ENCODE measurements at regions not wholly inside any gene's neighbourhood (a gene's known extent, or its start where the extent isn't known, plus 50 kb on each side); places are given as distances from the start of the nearest gene placed in this dataset.

DNA sequence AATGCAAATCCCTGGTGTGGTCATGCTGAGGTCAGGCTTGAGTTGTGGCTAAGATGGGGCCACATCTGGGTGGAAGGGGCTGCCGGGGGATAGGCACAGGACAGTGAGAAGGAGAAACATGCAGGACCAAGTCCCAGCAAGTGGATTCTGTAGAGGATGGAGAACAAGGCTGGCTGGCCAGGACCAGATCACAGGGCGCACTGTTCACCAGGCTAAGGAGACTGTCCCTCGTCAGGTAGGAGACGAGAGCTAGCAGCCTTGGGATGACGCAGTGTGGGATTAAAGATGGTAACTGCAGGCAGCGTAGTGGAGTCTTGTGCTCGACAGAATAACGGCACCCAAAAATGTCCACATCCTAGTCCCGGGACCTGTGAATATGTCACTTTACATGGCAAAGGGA, 336.1 kb downstream of the BCL11B start:
- no peaks in the 10 kb centered on the region for H3K79me2 ChIP-seq

DNA sequence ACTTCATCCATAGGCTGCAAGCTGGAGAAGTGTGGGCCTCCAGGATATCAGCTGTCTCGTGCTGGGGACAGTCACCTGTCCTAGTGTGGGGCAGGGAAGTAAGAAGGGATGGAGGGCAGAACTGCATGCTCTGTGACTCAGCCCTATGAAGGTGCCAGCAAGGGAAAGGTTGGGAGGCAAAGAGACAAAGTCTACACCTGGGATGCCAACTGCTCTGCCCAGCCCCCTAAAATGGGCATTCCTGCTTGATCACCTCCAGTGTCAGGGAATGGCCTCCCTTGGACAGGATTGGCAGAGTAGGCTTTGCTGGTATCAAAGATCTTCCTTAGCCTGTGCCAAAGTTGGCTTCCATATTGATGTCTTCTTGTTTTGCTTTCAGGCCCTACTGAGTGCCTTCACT, 335.0 kb downstream of the BCL11B start:
- 88% methylated on average over 1 of the region's 1 CpG for WGBS (ENCODE audit: low lambda C conversion rate, missing lambda C conversion rate)
- H3K9me2 ChIP-seq (replicated peaks; ENCODE audit: insufficient read depth), result no peaks in the 10 kb centered on the region
- no peaks in the 10 kb centered on the region for H3K9me3 ChIP-seq (ENCODE audit: low read depth)
- H3K4me3 ChIP-seq, result no peak overlapping the region
- no peaks in the 10 kb centered on the region for H3K4me1 ChIP-seq (ENCODE audit: insufficient read depth)
- H3K4me2 ChIP-seq, result no peak overlapping the region
- no peak for TF ChIP-seq CTCF (IDR thresholded peaks at IDR 0.05; ENCODE audit: poor library complexity)
- no peak for TF ChIP-seq EZH2phosphoT487 (IDR thresholded peaks at IDR 0.05; ENCODE audit: low read depth, severe bottlenecking, unreplicated experiment)
- TF ChIP-seq EZH2 (IDR thresholded peaks at IDR 0.05; ENCODE audit: borderline replicate concordance), result no peak
- no peak overlapping the region for H3K27ac ChIP-seq
- no peaks in the 10 kb centered on the region for H3K79me2 ChIP-seq
- no peak overlapping the region for H2AFZ ChIP-seq
- DNase-seq (ENCODE audit: low spot score), result no peak
- no peaks in the 10 kb centered on the region for H3K36me3 ChIP-seq (replicated peaks; ENCODE audit: insufficient read depth, low read depth)
- H3K27me3 ChIP-seq, result no peaks in the 10 kb centered on the region
- no peaks in the 10 kb centered on the region for H4K20me1 ChIP-seq (ENCODE audit: insufficient read depth, poor library complexity, severe bottlenecking)

More for the DNA sequence above, 336.1 kb downstream of the BCL11B start:
- DNase-seq (ENCODE audit: low spot score), result no peak
- no peaks in the 10 kb centered on the region for H3K36me3 ChIP-seq (replicated peaks; ENCODE audit: insufficient read depth, low read depth)
- no peaks in the 10 kb centered on the region for H3K9me3 ChIP-seq (ENCODE audit: low read depth)
- no peaks in the 10 kb centered on the region for H3K4me1 ChIP-seq (ENCODE audit: insufficient read depth)
- H3K4me2 ChIP-seq, result no peak overlapping the region
- H4K20me1 ChIP-seq (ENCODE audit: insufficient read depth, poor library complexity, severe bottlenecking), result no peaks in the 10 kb centered on the region
- no peaks in the 10 kb centered on the region for H3K9me2 ChIP-seq (replicated peaks; ENCODE audit: insufficient read depth)
- no peak overlapping the region for H2AFZ ChIP-seq
- H3K27ac ChIP-seq, result no peak overlapping the region
- H3K4me3 ChIP-seq, result no peak overlapping the region
- 97% methylated on average over 9 of the region's 9 CpGs for WGBS (ENCODE audit: low lambda C conversion rate, missing lambda C conversion rate)
- TF ChIP-seq CTCF (IDR thresholded peaks at IDR 0.05; ENCODE audit: poor library complexity), result no peak
- no peak for TF ChIP-seq EZH2phosphoT487 (IDR thresholded peaks at IDR 0.05; ENCODE audit: low read depth, severe bottlenecking, unreplicated experiment)
- TF ChIP-seq EZH2 (IDR thresholded peaks at IDR 0.05; ENCODE audit: borderline replicate concordance), result no peak
- H3K27me3 ChIP-seq, result no peaks in the 10 kb centered on the region

DNA sequence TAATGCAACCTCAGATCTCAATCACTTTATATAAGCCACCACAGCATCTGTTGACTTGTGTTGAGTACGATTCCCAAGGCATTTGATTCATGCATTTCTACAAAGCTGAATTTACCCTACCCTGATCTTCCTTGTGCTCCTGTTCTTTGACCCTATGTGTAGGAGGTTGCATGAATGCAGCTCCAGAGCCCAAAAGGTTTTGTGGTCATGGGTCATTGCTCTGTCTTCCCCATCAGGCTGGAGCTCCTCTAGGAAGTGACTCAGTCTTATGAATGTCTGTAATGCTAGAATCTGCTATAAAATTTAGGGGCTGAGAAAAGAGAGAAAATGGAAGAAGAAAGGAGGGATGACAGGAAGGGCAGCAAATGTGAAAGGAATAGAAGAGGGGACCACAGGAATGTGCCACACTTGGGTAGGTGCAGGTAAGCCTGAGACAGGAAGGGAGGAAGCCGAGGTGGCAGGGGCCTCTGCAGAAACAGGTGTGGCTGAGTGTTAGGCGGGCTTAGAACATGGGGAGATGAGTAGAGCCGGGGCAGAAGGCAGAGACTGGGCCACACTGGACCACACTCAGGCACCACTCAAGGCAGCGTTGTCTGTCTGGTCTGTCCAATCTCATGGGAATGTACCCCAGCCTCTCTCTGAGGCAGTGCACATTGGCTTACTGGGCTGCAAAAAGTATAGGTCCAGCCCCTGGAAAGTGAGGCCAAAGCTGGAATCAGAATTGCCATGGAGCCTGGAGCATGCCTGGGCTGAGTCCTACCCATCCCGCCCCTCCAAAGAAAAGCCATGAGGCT, 334.1 kb downstream of the BCL11B start:
- TF ChIP-seq EZH2phosphoT487 (IDR thresholded peaks at IDR 0.05; ENCODE audit: low read depth, severe bottlenecking, unreplicated experiment), result no peak
- TF ChIP-seq EZH2 (IDR thresholded peaks at IDR 0.05; ENCODE audit: borderline replicate concordance), result no peak
- no peak for TF ChIP-seq CTCF (IDR thresholded peaks at IDR 0.05; ENCODE audit: poor library complexity)
- Histone ChIP-seq H4K20me1 (ENCODE audit: insufficient read depth, poor library complexity, severe bottlenecking) (no peaks in the 10 kb centered on the region), H3K9me2 (replicated peaks; ENCODE audit: insufficient read depth) (no peaks in the 10 kb centered on the region), H3K4me2 (no peak overlapping the region), H3K27ac (no peak overlapping the region), H3K4me1 (ENCODE audit: insufficient read depth) (no peaks in the 10 kb centered on the region), H2AFZ (no peak overlapping the region), H3K9me3 (ENCODE audit: low read depth) (no peaks in the 10 kb centered on the region), H3K36me3 (replicated peaks; ENCODE audit: insufficient read depth, low read depth) (no peaks in the 10 kb centered on the region), H3K27me3 (no peaks in the 10 kb centered on the region), H3K4me3 (no peak overlapping the region), H3K79me2 (no peaks in the 10 kb centered on the region)
- no peak for DNase-seq (ENCODE audit: low spot score)
- WGBS (ENCODE audit: low lambda C conversion rate, missing lambda C conversion rate), result 95% methylated on average over 6 of the region's 6 CpGs
